NB4 (cell line): ENCODE measurements at regions not wholly inside any gene's neighbourhood (a gene's known extent, or its start where the extent isn't known, plus 50 kb on each side); places are given as distances from the start of the nearest gene placed in this dataset.
A peak's percentile ranks its signal among the peaks of the same experiment; 100 is the strongest.

ENCODE experiments used
- DNase-seq: peaks from one replicate; pipeline ENCODE4 v3.0.0; 2010; ENCODE audit warnings: low read depth
- H3K4me3 ChIP-seq: one replicate; pipeline ENCODE4 v1.5.1; 2011; ENCODE audit warnings: mild to moderate bottlenecking, low read depth, low read length, moderate library complexity
- MAX ChIP-seq: IDR thresholded peaks from 2 replicates; pipeline ENCODE4 v1.6.1; 2011; ENCODE audit warnings: low read depth, low read length
- MYC ChIP-seq: IDR thresholded peaks from 2 replicates; pipeline ENCODE4 v1.6.1; 2011; ENCODE audit warnings: low read depth, low read length
- POLR2A ChIP-seq: IDR thresholded peaks from 2 replicates; pipeline ENCODE4 v1.6.1; 2011; ENCODE audit warnings: mild to moderate bottlenecking; ENCODE audit not compliant: insufficient read length; ENCODE audit errors: extremely low read depth
- TF ChIP-seq, protein P1 (sequence below): IDR thresholded peaks from one replicate; pipeline ENCODE4 v1.5.1; 2012; ENCODE audit warnings: low read depth, low read length

DNA sequence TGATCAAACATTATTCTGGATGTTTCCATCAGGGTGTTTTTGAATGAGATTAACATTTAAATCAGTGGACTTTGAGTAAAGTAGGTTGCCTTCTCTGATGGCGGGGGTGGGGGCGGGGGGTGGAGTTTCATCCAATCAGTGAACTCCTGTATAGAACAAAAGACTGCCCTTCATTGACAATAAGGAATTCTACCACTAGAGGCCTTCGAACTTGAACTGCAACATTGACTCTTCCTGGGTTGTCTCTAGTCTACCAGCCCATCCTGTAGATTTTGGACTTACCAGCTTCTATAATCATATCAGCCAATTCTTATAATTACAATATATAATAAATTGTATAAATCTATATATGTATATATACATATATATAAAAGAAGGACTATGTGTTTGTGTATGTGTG lies 520.4 kb upstream of the CXADR start:
- DNase-seq: peak; percentile 1
- TF ChIP-seq MYC: no peak
- no peak for TF ChIP-seq POLR2A
- TF ChIP-seq, protein P1, sequence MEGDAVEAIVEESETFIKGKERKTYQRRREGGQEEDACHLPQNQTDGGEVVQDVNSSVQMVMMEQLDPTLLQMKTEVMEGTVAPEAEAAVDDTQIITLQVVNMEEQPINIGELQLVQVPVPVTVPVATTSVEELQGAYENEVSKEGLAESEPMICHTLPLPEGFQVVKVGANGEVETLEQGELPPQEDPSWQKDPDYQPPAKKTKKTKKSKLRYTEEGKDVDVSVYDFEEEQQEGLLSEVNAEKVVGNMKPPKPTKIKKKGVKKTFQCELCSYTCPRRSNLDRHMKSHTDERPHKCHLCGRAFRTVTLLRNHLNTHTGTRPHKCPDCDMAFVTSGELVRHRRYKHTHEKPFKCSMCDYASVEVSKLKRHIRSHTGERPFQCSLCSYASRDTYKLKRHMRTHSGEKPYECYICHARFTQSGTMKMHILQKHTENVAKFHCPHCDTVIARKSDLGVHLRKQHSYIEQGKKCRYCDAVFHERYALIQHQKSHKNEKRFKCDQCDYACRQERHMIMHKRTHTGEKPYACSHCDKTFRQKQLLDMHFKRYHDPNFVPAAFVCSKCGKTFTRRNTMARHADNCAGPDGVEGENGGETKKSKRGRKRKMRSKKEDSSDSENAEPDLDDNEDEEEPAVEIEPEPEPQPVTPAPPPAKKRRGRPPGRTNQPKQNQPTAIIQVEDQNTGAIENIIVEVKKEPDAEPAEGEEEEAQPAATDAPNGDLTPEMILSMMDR: no peak
- TF ChIP-seq MAX: no peak

DNA sequence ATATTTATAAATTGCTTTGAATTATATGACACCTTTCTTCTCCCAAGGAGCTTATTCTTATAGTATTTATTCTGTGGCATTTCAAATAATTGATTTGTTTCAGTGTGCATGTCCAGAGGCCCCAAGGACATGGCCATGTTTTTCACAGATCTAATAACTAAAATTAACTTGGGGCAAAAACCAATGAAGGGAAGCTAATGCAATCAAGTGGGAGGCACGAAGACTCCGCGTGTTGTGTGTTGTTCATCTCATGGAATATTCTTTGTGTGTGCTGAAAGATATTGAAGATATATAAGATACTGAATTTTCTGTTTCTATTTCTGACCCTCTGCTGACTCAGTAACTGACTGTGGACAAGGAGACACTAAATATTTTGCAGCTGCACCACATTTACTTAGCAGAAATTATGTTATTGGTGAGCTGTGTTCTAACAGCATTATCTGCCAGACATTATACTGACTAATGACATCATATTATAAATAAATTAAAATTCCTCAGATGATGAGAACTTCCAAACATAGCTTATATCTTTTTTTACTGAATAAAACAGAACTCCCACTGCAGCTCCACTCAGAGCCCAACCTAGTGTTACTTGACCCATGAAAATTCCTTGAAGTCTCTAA lies 519.3 kb upstream of the CXADR start:
- no peak for DNase-seq
- TF ChIP-seq, protein P1: no peak
- no peak for TF ChIP-seq MAX
- TF ChIP-seq POLR2A: no peak
- no peak for TF ChIP-seq MYC
- H3K4me3 ChIP-seq: no peak overlapping the region

More for the DNA sequence above, 520.4 kb upstream of the CXADR start:
- H3K4me3 ChIP-seq: no peak overlapping the region

- DNase-seq: no peak
- TF ChIP-seq, protein P1: no peak
- TF ChIP-seq MAX: no peak
- H3K4me3 ChIP-seq: no peak overlapping the region
Observed at GRCh38 chr21:17002594-17003257, 510.1 kb upstream of the CXADR start.

GRCh38 chr21:17003258-17003615 lies 509.6 kb upstream of the CXADR start:
- no peak for DNase-seq
- no peak for TF ChIP-seq MYC
- TF ChIP-seq, protein P1: no peak
- TF ChIP-seq POLR2A: no peak
- no peak for TF ChIP-seq MAX
- H3K4me3 ChIP-seq: no peak overlapping the region

- no peak for DNase-seq
- no peak for TF ChIP-seq POLR2A
- no peak overlapping the region for H3K4me3 ChIP-seq
Observed at GRCh38 chr21:17003763-17004373, 509.0 kb upstream of the CXADR start.

GRCh38 chr21:17032141-17032655 lies 480.6 kb upstream of the CXADR start:
- TF ChIP-seq POLR2A (no peak), MAX (no peak), MYC (no peak)
- TF ChIP-seq, protein P1: no peak
- DNase-seq: no peak
- no peak overlapping the region for H3K4me3 ChIP-seq
